Glutamatergic neuron (in vitro differentiated cells): ENCODE measurements at regions not wholly inside any gene's neighbourhood (a gene's known extent, or its start where the extent isn't known, plus 50 kb on each side); places are given as distances from the start of the nearest gene placed in this dataset.
"Not testable (repeated sequence)": the region's sequence is repeated elsewhere in the genome, so short reads cannot be mapped to it uniquely, and the experiment has no call there.

Experiments used
- DNase-seq: peaks from one replicate; pipeline ENCODE4 v3.0.0; 2022
- H3K27ac Mint-ChIP-seq: one replicate; pipeline ENCODE4 v1.8.0; 2020; ENCODE audit warnings: mild to moderate bottlenecking, mixed read lengths, inconsistent platforms; ENCODE audit not compliant: unreplicated experiment
- H3K27me3 Mint-ChIP-seq: one replicate; pipeline ENCODE4 v1.8.0; 2020; ENCODE audit warnings: mild to moderate bottlenecking, moderate library complexity, mixed read lengths, inconsistent platforms; ENCODE audit not compliant: unreplicated experiment
- H3K36me3 Mint-ChIP-seq: one replicate; pipeline ENCODE4 v1.8.0; 2020; ENCODE audit warnings: mild to moderate bottlenecking, mixed read lengths, inconsistent platforms; ENCODE audit not compliant: unreplicated experiment
- H3K4me1 Mint-ChIP-seq: one replicate; pipeline ENCODE4 v1.8.0; 2020; ENCODE audit warnings: mild to moderate bottlenecking, low read depth, mixed read lengths, inconsistent platforms; ENCODE audit not compliant: unreplicated experiment
- H3K4me3 Mint-ChIP-seq: one replicate; pipeline ENCODE4 v1.8.0; 2020; ENCODE audit warnings: mild to moderate bottlenecking, mixed read lengths, inconsistent platforms; ENCODE audit not compliant: unreplicated experiment
- H3K9me3 Mint-ChIP-seq: one replicate; pipeline ENCODE4 v1.8.0; 2020; ENCODE audit warnings: mild to moderate bottlenecking, moderate library complexity, mixed read lengths, inconsistent platforms; ENCODE audit not compliant: unreplicated experiment

DNA sequence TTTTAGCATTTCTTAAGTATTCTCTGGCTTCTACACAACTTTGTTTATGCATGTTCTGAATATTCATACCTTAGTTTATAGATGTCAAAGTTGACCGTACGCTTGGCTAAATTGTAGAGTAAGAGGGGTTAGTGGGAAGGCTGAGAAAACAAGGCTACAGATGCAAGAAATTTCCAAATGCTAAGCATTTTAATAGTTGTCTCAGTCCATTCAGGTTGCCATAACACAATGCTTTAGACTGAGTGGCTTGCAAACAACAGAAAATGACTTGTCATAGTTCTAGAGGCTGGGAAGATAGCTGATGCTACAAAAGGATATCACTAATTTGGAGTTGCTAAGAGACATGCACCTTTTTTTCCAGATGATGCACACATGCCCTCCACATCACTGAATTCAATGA is 53.0 kb upstream of the C1QTNF3 start:
- not testable (repeated sequence) for DNase-seq, H3K4me1 Mint-ChIP-seq, H3K27ac Mint-ChIP-seq, H3K36me3 Mint-ChIP-seq, H3K27me3 Mint-ChIP-seq, H3K9me3 Mint-ChIP-seq, H3K4me3 Mint-ChIP-seq

GRCh38 chr5:34099891-34100290 is 56.9 kb upstream of the C1QTNF3 start:
- not testable (repeated sequence) for H3K36me3 Mint-ChIP-seq, H3K9me3 Mint-ChIP-seq, H3K27ac Mint-ChIP-seq, DNase-seq, H3K27me3 Mint-ChIP-seq, H3K4me1 Mint-ChIP-seq, H3K4me3 Mint-ChIP-seq

GRCh38 chr5:34101567-34101966 is 58.6 kb upstream of the C1QTNF3 start:
- H3K4me1 Mint-ChIP-seq, H3K27ac Mint-ChIP-seq, H3K27me3 Mint-ChIP-seq, H3K4me3 Mint-ChIP-seq, H3K9me3 Mint-ChIP-seq, H3K36me3 Mint-ChIP-seq, DNase-seq: not testable (repeated sequence)

DNA sequence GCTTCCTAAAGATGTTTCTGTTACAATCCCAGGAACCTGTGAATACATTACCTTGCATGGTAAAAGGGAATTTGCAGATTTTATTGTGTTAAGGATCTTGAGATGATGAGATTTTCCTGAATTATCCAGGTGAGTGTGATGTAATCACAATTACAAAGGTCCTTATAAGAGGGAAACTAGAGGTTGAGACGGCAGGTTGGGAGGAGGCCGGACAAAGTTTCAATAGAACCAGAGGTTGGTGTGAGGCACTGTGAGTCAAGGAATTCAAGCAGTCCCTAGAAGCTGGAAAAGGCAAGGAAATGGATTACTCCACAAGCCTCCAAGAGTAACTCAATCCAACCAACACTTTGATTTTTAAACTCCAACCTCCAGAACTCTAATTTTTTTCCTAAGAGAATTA is 65.9 kb upstream of the C1QTNF3 start:
- not testable (repeated sequence) for H3K9me3 Mint-ChIP-seq, H3K4me3 Mint-ChIP-seq, H3K27ac Mint-ChIP-seq, H3K4me1 Mint-ChIP-seq, H3K36me3 Mint-ChIP-seq, H3K27me3 Mint-ChIP-seq, DNase-seq

DNA sequence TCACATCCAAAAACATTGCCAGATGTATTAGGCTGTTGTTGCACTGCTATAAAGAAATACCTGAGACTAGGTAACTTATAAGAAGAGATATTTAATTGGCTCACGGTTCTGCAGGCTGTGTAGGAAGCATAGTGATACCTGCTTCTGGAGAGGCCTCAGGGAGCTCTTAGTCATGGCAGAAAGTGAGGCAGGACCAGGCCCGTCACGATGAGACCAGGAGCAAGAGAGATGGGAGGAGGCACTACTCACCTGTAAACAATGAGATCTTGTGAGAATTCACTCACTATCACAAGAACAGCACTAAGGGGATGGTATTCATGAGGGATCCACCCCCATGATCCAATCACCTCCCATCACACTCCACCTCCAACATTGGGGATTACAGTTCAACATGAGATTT is 81.3 kb upstream of the C1QTNF3 start:
- DNase-seq, H3K27me3 Mint-ChIP-seq, H3K36me3 Mint-ChIP-seq, H3K9me3 Mint-ChIP-seq, H3K4me1 Mint-ChIP-seq, H3K4me3 Mint-ChIP-seq, H3K27ac Mint-ChIP-seq: not testable (repeated sequence)

- not testable (repeated sequence) for H3K9me3 Mint-ChIP-seq, H3K36me3 Mint-ChIP-seq
Measured at GRCh38 chr5:34125354-34125753, 82.3 kb upstream of the C1QTNF3 start.

GRCh38 chr5:34126741-34127140 is 83.7 kb upstream of the C1QTNF3 start:
- not testable (repeated sequence) for DNase-seq, H3K27ac Mint-ChIP-seq, H3K36me3 Mint-ChIP-seq, H3K9me3 Mint-ChIP-seq, H3K4me3 Mint-ChIP-seq, H3K4me1 Mint-ChIP-seq, H3K27me3 Mint-ChIP-seq

More at GRCh38 chr5:34125354-34125753, 82.3 kb upstream of the C1QTNF3 start:
- not testable (repeated sequence) for H3K27ac Mint-ChIP-seq, H3K4me1 Mint-ChIP-seq, DNase-seq, H3K4me3 Mint-ChIP-seq, H3K27me3 Mint-ChIP-seq

GRCh38 chr5:34127818-34128217 is 84.8 kb upstream of the C1QTNF3 start:
- H3K27me3 Mint-ChIP-seq, H3K27ac Mint-ChIP-seq, H3K4me3 Mint-ChIP-seq: not testable (repeated sequence)

GRCh38 chr5:34128890-34129289 is 85.9 kb upstream of the C1QTNF3 start:
- not testable (repeated sequence) for H3K9me3 Mint-ChIP-seq, H3K4me1 Mint-ChIP-seq, H3K27me3 Mint-ChIP-seq, H3K4me3 Mint-ChIP-seq, DNase-seq, H3K27ac Mint-ChIP-seq, H3K36me3 Mint-ChIP-seq

More at GRCh38 chr5:34127818-34128217, 84.8 kb upstream of the C1QTNF3 start:
- not testable (repeated sequence) for H3K36me3 Mint-ChIP-seq, H3K4me1 Mint-ChIP-seq, DNase-seq, H3K9me3 Mint-ChIP-seq

- H3K4me1 Mint-ChIP-seq, H3K27me3 Mint-ChIP-seq, DNase-seq, H3K36me3 Mint-ChIP-seq, H3K9me3 Mint-ChIP-seq, H3K27ac Mint-ChIP-seq, H3K4me3 Mint-ChIP-seq: not testable (repeated sequence)
Measured at GRCh38 chr5:34154988-34155387, 112.0 kb upstream of the C1QTNF3 start.

DNA sequence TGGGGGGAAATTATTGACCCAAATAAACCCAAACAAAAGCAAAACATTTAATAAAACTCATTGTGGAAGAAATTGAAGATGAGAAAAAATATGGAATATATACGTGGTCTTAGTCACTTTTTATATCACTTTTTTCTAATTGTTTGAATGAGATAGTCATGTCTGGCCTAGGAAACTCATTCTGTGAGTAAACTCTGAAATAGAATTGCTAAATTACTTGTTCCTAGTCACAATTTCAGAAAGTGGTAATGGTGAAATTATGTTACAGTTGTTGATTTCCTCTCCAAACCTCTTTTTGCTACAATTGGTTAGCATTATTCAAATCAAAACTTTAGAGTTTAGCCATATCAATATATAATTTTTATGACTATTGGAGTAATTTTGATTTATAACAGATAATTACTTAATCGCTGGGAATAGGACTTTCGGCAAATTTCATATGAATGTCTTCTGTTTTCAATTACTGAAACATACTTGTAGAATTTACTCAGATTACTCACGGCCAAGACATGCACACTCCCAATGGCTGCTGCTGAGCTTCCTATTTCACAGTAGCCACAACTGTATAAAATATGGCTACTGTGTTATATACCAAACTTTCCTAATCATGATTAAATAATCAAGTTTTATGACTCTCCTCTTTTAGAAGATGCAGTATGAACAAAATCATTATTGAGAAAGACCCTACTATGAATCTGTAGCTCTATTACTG is 113.8 kb upstream of the C1QTNF3 start:
- H3K27me3 Mint-ChIP-seq, H3K9me3 Mint-ChIP-seq, DNase-seq, H3K4me1 Mint-ChIP-seq, H3K27ac Mint-ChIP-seq, H3K36me3 Mint-ChIP-seq, H3K4me3 Mint-ChIP-seq: not testable (repeated sequence)

- H3K27me3 Mint-ChIP-seq, DNase-seq, H3K36me3 Mint-ChIP-seq, H3K4me1 Mint-ChIP-seq, H3K27ac Mint-ChIP-seq, H3K4me3 Mint-ChIP-seq, H3K9me3 Mint-ChIP-seq: not testable (repeated sequence)
Measured at GRCh38 chr5:34160904-34161303, 117.9 kb upstream of the C1QTNF3 start.

DNA sequence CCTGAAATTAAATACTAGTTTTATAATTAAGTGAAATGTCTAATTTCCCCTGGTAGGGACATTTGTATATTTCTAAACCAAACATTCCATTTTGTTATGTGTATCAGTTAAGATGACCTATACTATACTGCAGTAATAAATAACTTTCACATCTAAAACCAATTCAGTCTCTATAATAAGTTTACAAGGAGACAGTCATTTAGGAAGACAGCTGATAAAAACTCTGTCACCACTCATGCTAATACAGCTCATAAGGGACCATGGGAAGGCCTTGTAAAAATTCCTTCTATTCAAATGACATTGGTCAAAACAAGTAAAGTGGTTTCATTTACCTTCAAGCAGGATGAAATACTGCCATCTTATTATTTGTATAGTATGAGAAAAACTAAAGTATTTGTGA is 128.4 kb upstream of the C1QTNF3 start:
- not testable (repeated sequence) for H3K36me3 Mint-ChIP-seq, H3K4me1 Mint-ChIP-seq, H3K27ac Mint-ChIP-seq, DNase-seq, H3K9me3 Mint-ChIP-seq, H3K4me3 Mint-ChIP-seq, H3K27me3 Mint-ChIP-seq
